Activated CD4-positive, CD25-positive, alpha-beta regulatory T cell treated with anti-CD3 and anti-CD28 coated beads, Interleukin-2, amount 50 U/mL, for 16 hours (primary cell): ENCODE measurements at regions not wholly inside any gene's neighbourhood (a gene's known extent, or its start where the extent isn't known, plus 50 kb on each side); places are given as distances from the start of the nearest gene placed in this dataset.
"Not testable (repeated sequence)": the region's sequence is repeated elsewhere in the genome, so short reads cannot be mapped to it uniquely, and the experiment has no call there.

Experiments
- DNase-seq: peaks from one replicate; pipeline ENCODE4 v3.0.0-alpha.2; 2020; ENCODE audit warnings: low read depth, low spot score

DNA sequence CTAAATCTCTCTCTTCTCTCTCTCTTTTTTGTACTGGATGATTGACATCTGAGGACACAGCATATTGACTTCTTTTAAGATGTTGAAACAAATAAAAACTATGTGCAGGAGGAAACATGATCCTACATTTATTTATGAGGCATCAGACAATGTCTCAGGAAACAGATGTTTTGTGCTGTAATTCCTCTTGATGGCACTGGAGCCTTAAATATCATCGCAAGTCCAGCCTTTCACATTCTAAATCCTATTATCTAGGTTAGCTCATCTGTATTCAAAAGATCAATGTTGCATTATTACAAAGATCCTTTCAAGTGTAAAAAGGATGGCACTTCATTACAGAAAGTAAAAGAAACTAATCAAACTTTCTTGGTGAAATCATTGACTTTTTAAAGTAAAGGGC, 63.9 kb downstream of the MAT2B start:
- DNase-seq: no peak

DNA sequence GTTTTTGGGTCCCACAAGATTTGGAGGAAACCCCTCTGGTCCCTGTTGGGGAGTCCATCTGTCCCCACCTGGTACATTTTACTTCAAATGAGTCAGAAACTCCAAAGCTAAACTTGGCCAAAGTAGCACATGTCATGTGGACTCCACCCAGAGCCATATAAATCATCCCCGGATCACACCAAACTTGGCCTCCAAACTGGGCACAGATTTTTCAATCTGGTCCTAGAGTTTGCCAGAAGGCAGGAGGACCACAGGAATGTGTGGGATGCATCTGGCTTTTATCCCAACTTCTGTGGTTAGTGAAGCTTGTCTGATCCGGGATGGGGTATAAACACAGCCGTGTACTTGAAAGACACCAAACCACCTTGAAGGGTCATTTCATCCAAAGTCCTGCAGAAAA, 66.3 kb downstream of the MAT2B start:
- DNase-seq: no peak

GRCh38 chr5:163574472-163575440, 69.3 kb downstream of the MAT2B start:
- DNase-seq: no peak

DNA sequence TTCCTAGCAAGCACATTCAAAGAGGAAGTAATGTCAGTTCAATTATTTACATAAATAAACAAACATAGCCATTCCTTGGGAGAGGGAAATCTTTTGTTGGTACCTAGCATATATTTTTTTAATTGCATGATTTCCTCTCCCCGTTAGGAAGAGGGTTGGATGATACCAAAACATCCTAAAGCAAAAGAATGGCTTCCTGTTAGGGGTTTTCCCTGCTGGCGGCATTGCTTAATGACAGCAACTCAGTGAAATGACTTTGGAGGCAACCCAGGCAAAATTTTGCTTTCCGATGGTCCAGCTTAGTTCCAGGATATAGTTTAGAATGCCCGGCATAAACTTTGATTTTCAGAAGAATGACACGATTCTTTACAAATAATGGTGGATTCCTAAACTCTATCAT, 73.2 kb downstream of the MAT2B start:
- DNase-seq: no peak

DNA sequence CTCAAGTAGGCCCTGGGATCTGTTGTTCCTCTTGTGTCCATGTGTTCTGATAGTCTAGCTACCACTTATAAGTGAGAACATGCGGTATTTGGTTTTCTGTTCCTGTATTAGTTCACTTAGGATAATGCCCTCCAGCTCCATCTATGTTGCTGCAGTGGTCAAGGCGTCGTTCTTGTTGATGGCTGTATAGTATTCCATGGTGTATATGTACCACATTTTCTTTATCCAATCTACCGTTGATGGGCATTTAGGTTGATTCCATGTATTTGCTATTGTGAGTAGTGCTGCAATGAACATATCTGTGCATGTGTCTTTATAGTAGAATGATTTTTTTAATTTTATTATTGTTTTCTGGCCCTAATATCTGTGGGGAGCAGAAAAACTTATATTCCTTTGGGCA, 74.3 kb downstream of the MAT2B start:
- DNase-seq: no peak

GRCh38 chr5:163580516-163580915, 75.1 kb downstream of the MAT2B start:
- DNase-seq: no peak

DNA sequence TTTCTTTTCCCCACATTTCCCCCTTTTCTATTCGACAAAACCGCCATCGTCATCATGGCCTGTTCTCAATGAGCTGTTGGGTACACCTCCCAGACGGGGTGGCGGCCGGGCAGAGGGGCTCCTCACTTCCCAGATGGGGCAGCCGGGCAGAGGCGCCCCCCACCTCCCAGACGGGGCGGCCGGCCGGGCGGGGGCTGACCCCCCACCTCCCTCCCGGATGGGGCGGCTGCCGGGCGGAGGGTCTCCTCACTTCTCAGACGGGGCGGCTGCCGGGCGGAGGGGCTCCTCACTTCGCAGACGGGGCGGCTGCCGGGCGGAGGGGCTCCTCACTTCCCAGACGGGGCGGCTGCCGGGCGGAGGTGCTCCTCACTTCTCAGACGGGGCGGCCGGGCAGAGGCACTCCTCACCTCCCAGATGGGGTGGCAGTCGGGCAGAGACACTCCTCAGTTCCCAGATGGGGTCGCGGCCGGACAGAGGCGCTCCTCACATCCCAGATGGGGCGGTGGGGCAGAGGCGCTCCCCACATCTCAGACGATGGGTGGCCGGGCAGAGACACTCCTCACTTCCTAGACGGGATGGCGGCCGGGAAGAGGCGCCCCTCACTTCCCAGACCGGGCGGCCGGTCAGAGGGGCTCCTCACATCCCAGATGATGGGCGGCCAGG, 78.2 kb downstream of the MAT2B start:
- DNase-seq: not testable (repeated sequence)

GRCh38 chr5:163585206-163585605, 79.8 kb downstream of the MAT2B start:
- no peak for DNase-seq

DNA sequence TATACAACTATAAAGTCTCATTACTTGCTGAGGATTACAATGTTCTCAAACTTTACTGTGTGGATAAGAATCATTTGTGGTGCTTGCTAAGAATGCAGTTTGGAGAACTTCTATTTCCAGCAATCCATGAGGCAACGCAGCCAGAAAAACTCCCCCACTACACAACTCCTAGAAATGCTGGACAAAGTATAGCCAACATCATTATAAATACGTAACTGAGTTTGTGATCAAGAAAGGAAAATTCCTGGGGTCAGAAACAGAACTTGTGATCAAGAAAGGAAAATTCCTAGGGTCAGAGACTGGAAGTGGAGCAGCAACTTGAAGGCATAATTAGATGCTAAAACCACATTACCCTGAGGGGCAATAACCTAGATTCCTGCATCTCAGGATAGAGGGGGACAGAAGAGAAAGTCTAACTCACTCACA, 81.1 kb downstream of the MAT2B start:
- no peak for DNase-seq

DNA sequence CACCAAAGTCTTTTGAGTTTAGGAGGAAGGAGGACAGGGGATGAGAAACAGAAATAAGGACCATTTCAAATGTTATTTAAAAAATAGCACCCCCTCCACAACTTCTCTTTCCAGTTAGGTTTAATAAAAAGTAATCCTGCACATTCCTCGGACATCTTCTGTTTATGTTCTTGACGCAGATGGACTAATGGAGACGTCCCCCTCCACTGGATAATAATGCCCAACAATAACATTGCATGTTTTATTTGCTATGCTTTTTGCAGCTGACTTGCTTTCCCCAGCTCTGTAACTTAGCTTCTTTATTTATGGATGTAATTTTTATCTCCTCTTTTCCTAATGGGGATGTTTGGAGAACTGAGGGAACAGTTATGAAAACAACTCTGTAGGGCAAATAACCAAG, 89.5 kb downstream of the MAT2B start:
- DNase-seq: no peak

- DNase-seq: no peak
These were observed 90.7 kb downstream of the MAT2B start for GRCh38 chr5:163595932-163596607.

DNA sequence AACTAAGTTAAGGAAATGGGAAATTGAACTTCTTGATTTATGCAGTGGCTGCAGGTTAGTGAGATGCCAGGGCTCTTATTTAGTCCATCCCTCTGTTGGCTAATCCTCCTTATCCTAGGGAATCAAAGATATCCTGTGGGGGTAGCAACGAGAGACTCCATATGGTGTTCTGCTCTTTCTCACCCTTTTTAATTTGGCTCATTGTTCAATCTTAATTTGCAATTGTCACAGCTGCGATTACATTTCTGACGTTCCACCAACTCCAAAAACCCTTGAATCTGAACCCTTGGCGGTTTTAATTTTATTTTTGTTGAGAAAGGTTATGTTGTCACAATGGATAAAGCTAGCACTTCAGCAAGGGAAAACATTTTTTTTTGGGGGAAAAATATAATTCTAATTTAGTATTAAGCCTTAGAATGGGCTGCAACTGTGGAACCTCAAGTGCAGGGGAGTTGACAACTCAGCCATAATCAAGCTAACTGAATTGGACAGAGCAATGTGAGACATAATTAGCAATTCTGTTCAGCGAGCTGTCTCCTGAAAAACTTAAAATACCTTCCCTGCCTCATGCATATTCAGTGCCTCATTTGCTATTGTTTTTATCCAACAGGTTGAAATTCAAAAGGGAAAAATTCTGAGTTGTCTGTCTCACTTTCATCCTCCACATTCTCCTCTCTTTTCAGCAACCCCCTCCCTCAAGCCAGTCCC, 91.3 kb downstream of the MAT2B start:
- DNase-seq: no peak

GRCh38 chr5:163604013-163604412, 98.6 kb downstream of the MAT2B start:
- no peak for DNase-seq

- no peak for DNase-seq
These were observed 101.8 kb downstream of the MAT2B start for GRCh38 chr5:163607256-163607655.

- no peak for DNase-seq
These were observed 103.2 kb downstream of the MAT2B start for GRCh38 chr5:163608621-163609020.

- DNase-seq: no peak
These were observed 104.5 kb downstream of the MAT2B start for GRCh38 chr5:163609910-163610309.

- DNase-seq: no peak
These were observed 107.1 kb downstream of the MAT2B start for GRCh38 chr5:163612358-163613149.

DNA sequence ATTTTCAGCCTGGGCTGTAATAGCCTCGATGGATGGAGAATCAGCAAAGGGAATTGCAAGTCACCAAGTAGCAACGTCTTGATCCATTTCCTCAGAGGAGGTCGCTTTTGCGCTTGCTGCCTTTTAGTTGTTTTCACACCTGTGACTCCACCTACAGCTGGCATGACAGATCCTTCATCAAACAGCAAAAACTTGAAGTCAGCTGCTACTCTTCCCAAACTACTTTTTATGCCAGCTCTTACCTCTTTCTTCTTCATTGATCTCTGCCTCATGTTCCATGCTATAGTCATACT, 107.7 kb downstream of the MAT2B start:
- DNase-seq: no peak

- no peak for DNase-seq
These were observed 109.4 kb downstream of the MAT2B start for GRCh38 chr5:163614787-163615186.

DNA sequence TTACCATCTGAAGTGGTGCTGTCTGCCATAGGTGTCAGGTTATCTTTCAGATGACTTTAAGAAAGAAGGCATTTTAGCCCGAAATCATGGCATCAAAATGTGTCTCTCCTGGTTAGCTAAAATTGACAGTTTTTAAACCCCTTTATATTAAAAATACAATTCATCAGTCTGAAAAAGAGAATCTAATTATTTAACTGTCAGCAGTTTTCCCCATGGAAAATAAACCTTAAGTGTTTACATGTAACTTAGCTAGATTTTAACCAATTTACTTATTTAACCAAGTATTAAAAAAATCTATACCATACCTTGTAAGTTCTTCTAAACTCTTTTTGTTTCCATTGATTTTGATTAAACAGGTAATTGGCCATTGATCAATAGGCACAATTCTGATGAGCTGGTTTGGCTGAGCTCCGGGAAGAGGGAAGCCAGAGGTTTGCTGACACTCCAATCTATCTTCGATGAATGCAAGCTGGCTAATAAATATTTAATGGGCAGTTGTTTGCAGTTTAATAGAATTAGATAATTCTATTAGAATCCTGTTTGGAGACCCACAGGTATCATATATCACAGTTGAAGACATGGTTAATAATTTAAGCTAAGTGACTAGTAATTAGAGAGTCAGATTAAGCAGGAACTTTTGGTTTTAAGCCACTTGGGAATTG, 114.0 kb downstream of the MAT2B start:
- DNase-seq: no peak

DNA sequence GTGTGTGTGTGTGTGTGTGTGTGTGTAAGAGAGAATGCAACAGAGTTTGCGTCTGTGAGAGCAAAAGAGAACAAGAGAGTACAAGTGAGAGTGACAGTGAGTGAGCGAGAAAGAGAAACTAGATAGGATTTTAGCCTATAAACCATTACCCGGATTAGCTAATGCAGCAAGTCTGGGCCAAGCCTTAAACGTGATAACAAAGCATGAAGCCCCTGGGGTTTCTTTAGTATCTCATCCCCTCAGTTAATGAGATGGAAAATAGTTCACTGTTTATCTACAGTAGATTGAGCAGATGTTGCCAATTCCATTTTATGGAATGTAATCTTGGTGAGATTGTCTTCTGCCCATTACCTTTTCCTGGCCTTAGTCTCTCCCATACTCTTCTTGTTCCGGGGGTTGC, 114.5 kb downstream of the MAT2B start:
- no peak for DNase-seq
